ENCODE measurements at regions not wholly inside any gene's neighbourhood (a gene's known extent, or its start where the extent isn't known, plus 50 kb on each side); places are given as distances from the start of the nearest gene placed in this dataset.

- no peak for TF ChIP-seq CTCF (IDR thresholded peaks at IDR 0.05; ENCODE audit: low read depth, low read length, missing input control)
- no peak for TF ChIP-seq ATF3 (IDR thresholded peaks at IDR 0.05)
- no peak for TF ChIP-seq MAX (IDR thresholded peaks at IDR 0.05)
- no peak for TF ChIP-seq GABPA (IDR thresholded peaks at IDR 0.05 in 1 of 2, conservative IDR thresholded peaks at IDR 0.05 in 1 of 2)
- no peak for TF ChIP-seq YY1 (IDR thresholded peaks at IDR 0.05)
Observed at GRCh38 chr11:111112614-111113013, 132.9 kb upstream of the POU2AF2 start.
